ENCODE measurements at regions not wholly inside any gene's neighbourhood (a gene's known extent, or its start where the extent isn't known, plus 50 kb on each side); places are given as distances from the start of the nearest gene placed in this dataset.

GRCh38 chr12:4858386-4858785 lies 51.3 kb upstream of the KCNA1 start:
- Histone ChIP-seq H3K27ac (no peak overlapping the region), H3K4me2 (no peak overlapping the region), H3K4me3 (IDR thresholded peaks at IDR 0.05; ENCODE audit: insufficient read depth, low read depth, low read length) (no peak overlapping the region), H4K20me1 (ENCODE audit: insufficient read depth) (no peaks in the 10 kb centered on the region), H3K9ac (no peak overlapping the region), H3K27me3 (ENCODE audit: insufficient read depth, low read depth) (no peaks in the 10 kb centered on the region), H3K36me3 (ENCODE audit: insufficient read depth) (no peaks in the 10 kb centered on the region), H2AFZ (ENCODE audit: low read depth) (no peak overlapping the region), H3K79me2 (ENCODE audit: insufficient read depth, low read depth) (no peaks in the 10 kb centered on the region), H3K4me1 (ENCODE audit: low read depth, poor library complexity, severe bottlenecking) (no peaks in the 10 kb centered on the region)
- TF ChIP-seq, protein P1, sequence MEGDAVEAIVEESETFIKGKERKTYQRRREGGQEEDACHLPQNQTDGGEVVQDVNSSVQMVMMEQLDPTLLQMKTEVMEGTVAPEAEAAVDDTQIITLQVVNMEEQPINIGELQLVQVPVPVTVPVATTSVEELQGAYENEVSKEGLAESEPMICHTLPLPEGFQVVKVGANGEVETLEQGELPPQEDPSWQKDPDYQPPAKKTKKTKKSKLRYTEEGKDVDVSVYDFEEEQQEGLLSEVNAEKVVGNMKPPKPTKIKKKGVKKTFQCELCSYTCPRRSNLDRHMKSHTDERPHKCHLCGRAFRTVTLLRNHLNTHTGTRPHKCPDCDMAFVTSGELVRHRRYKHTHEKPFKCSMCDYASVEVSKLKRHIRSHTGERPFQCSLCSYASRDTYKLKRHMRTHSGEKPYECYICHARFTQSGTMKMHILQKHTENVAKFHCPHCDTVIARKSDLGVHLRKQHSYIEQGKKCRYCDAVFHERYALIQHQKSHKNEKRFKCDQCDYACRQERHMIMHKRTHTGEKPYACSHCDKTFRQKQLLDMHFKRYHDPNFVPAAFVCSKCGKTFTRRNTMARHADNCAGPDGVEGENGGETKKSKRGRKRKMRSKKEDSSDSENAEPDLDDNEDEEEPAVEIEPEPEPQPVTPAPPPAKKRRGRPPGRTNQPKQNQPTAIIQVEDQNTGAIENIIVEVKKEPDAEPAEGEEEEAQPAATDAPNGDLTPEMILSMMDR (conservative IDR thresholded peaks at IDR 0.05; ENCODE audit: low read depth, low read length), result no peak

DNA sequence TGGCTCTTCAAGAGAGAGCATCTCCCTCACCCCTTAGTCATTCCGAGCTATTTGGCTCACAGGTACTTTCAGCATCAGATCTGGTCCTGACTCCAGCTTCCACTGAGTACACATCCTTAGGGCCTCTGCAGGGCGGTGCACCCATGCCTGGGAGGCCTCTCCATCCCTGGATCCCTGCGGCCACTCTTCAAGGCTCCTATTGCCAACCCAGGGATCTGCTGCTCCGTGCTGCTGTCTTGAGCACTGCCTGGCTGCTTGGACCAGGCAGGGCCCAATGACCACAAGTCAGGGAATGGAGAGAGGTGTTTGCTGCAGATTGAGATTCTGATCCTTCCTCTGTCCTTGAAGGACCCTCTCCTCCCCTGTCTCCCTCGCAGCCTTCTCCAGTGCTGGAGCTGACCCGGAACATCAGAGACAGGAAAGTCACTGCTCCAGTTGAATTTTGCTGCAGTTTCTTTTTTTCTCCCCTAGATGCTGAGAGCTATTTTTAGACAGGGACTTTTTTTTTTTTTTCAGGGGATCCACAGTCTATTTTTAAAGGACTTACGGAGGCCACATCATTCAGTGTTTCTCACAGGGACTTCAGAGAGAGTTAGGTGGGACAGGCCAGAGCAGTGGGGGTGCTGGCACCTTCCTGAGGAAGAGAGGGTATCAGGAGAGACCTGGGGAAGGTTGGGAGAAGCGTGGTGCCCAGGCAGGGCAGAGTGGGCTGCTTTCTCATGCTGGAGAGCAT lies 50.1 kb upstream of the KCNA1 start:
- Histone ChIP-seq H4K20me1 (ENCODE audit: insufficient read depth) (no peaks in the 10 kb centered on the region), H3K4me3 (IDR thresholded peaks at IDR 0.05; ENCODE audit: insufficient read depth, low read depth, low read length) (no peak overlapping the region), H2AFZ (ENCODE audit: low read depth) (no peak overlapping the region), H3K4me2 (no peak overlapping the region), H3K4me1 (ENCODE audit: low read depth, poor library complexity, severe bottlenecking) (no peaks in the 10 kb centered on the region), H3K79me2 (ENCODE audit: insufficient read depth, low read depth) (no peaks in the 10 kb centered on the region), H3K36me3 (ENCODE audit: insufficient read depth) (no peaks in the 10 kb centered on the region), H3K9ac (no peak overlapping the region), H3K27ac (no peak overlapping the region), H3K27me3 (ENCODE audit: insufficient read depth, low read depth) (no peaks in the 10 kb centered on the region)
- TF ChIP-seq, protein P1 (conservative IDR thresholded peaks at IDR 0.05; ENCODE audit: low read depth, low read length), result no peak
